Erythroblast (primary cell): ENCODE measurements at regions not wholly inside any gene's neighbourhood (a gene's known extent, or its start where the extent isn't known, plus 50 kb on each side); places are given as distances from the start of the nearest gene placed in this dataset.

Source experiments
- GATA1 ChIP-seq: IDR thresholded peaks from 2 replicates; pipeline ENCODE4 v1.6.1; 2011; ENCODE audit warnings: low read depth, mild to moderate bottlenecking, control low read depth, low read length, moderate library complexity
- POLR2A ChIP-seq: IDR thresholded peaks from 2 replicates; pipeline ENCODE4 v1.6.1; 2011; ENCODE audit warnings: mild to moderate bottlenecking, low read length

GRCh38 chr10:109774121-109774440 lies 149.2 kb downstream of the XPNPEP1 start:
- no peak for TF ChIP-seq POLR2A
- TF ChIP-seq GATA1 = no peak
